ENCODE measurements at regions not wholly inside any gene's neighbourhood (a gene's known extent, or its start where the extent isn't known, plus 50 kb on each side); places are given as distances from the start of the nearest gene placed in this dataset.

DNA sequence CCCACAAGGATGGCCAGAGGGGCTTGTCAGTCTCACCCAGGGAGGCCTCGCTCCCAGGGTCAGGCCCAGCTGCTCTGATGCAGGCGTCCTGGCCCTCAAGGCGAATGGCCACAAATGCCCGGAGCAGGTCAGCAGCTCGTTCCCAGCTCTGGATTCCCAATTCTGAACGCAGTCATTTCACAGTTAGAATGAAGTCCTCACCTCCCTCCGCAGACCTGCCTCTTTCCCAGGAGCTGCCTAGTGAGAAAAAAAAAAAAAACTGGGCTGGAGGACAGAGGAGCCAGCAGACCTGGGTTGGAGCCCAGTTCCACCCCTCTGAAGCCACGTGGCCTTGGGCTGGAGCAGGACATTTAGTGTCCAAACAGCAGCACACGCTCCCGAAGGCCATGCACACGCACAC is 62.2 kb upstream of the DIO3 start:
- no peak for DNase-seq (ENCODE audit: low spot score)

DNA sequence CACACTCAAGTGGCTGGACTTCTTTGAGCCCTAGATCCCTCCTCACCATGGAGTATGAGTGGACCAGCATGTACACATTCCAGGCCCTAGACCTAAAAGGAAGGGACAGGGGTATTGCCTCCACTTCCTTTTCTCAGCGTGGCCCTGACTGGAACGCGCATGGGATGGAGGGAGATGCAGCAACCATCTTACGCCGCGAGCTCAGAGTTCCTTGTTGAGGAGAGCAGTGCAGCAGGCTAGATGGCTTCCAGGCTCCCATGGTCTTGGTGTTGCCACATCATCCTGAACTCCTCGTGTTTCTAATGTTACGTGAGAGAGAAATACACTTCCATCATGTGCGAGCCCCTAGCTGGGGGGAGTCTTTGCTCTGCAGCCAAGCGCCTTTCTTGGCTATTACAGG is 61.8 kb upstream of the DIO3 start:
- no peak for DNase-seq (ENCODE audit: low spot score)

DNA sequence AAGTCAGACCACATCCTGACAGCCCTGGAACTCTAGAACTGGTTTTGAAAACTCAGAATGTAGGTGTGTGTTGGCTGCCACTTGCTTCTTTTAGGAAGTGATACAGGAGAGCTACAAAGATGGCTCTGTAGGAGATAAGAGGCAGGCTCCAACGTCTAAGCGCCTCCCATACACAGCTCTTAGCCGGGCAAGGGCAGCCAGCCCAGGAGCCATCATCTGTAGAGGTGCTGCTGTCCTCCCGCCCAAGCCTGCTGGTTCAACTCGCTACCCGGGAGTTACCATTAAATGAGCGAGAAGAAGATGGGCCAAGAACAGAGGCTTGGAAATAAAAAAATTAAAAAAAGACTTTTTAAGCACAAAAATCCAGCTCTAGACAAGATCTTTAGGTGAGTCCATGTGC is 61.2 kb upstream of the DIO3 start:
- DNase-seq (ENCODE audit: low spot score) = no peak

DNA sequence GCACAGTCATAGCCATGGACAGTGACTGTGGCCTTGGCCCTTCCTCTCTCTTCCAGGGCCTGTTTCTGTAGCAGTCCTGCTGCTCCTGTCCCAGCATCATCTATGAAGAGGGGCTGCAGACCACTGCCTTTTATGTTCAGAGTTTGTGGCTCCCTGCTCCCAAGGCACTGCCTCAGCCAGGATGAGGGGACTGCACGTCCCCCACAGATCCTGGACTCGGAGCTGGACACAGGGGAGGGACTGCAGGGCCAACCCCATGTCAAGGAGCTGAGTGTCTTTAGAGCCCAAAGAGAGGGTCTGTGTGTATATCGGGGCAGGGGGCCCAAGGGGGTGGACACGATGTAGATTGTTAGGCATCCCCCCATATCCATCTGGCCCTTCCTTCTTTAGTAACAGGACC is 60.6 kb upstream of the DIO3 start:
- DNase-seq (ENCODE audit: low spot score) = no peak

DNA sequence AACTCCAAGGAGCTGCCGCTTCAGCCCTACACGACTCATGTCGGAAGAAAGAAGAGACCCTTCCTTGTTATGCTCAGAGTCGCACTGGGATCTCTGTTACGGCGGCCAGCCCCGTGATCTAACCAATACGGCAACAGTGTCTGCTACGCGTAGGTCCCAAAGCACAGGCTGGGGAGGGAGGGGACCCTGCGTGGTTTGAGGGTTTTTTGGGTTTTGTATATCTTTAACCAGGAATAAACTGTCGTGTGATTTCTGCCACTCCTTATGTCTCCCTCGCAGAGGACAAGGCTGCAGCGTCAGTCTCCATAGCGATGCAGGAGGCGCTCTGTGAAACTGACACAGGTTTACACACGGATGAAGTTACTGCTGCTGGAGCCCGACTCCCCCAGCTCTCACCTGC is 60.0 kb upstream of the DIO3 start:
- DNase-seq (ENCODE audit: low spot score) = no peak

DNA sequence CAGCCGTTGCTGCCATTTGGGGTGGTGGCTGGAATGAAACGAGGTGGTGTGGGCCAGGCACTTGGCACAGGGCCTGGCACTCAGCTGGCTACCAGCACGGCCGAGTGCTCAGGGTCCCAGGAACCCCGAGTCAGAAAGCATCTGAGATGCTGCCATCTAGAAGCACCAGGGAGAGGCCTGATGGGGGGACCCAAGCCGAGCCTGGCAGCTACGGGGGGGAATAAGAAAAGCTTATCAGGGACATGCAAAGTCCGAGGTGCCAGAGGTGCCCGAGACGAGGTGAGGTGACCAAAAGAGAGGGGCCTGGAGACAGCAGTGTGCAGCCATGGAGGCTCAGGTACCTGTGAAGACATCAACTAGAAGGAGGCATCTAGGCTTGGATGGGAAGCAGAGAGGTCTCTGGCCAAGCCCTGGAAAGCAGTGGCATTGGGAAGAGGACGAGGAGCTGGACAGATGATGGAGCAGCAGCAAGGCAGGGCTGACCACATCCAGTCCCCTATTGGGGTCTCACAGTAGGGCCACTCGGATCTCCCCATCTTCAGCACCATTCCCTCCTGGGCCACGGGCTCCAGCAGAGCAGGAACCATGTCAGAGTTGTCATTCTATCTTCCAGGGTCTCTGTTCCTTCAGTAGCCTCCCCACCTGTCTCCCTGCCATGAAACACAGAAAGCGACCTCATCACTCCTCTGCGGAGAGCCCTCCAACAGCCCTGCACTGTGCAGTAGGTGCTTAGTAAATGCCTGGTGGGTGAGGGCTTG is 59.3 kb upstream of the DIO3 start:
- DNase-seq (ENCODE audit: low spot score) = no peak

DNA sequence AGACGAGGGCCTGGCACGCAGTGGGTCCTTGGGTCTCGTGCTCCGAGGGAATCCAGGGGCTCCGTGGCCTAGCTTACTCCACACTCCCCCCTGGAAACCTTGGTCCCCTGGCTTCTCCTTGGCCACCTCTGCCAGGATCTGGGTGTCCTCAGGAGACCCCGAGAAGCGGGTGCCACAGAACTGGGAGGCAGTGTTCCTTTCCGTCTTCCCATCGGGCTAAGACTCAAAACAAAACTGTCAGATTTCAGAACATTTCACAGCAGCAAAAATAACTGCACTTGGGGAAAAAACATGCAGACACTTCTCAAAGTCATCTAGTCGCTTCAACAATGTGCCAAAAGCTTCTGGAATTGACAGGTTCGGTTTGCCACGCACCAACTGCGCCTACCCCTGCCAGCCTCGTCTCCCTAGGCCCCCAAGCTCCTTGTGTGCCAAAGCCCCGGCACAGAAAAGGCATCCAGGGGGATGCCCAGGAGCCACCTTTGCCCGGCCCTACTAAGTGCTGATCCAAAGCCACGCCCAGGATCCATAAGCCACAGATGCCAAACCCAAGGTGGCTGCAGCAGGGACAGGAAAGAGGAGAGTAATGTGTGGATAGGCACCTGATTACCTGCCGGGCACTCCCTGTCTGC is 58.4 kb upstream of the DIO3 start:
- no peak for DNase-seq (ENCODE audit: low spot score)

DNA sequence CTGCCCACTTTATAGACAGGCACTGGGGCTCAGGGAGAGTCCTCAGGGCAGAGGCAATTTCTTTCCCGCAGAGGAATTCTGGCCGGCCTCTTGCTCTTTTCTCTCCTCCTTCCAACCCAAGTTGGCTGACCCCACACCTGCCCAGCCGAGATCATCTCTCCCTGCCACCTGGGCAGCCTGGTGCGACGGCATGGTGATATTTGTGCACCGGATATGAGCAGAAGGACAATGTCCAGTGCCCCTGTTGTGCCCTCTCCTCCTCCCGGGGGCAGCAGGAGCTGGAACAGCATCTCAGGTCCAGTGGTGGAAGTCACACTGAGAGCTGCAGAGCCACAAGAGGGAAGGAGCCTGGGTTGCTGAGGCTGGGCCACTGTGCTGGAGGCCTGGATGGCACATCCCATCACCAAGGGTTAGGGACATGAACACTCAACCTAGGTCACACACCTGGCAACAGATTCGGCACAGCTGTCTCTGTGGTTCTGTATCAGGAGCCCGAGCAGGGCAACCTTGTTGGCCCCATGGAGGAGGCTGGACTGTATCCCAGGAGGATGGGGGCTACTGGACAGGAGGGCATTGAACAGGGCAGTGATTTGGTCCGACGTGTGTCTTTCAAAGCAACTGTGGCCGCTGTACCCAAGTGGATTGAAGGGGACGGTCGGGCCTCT is 57.7 kb upstream of the DIO3 start:
- no peak for DNase-seq (ENCODE audit: low spot score)

DNA sequence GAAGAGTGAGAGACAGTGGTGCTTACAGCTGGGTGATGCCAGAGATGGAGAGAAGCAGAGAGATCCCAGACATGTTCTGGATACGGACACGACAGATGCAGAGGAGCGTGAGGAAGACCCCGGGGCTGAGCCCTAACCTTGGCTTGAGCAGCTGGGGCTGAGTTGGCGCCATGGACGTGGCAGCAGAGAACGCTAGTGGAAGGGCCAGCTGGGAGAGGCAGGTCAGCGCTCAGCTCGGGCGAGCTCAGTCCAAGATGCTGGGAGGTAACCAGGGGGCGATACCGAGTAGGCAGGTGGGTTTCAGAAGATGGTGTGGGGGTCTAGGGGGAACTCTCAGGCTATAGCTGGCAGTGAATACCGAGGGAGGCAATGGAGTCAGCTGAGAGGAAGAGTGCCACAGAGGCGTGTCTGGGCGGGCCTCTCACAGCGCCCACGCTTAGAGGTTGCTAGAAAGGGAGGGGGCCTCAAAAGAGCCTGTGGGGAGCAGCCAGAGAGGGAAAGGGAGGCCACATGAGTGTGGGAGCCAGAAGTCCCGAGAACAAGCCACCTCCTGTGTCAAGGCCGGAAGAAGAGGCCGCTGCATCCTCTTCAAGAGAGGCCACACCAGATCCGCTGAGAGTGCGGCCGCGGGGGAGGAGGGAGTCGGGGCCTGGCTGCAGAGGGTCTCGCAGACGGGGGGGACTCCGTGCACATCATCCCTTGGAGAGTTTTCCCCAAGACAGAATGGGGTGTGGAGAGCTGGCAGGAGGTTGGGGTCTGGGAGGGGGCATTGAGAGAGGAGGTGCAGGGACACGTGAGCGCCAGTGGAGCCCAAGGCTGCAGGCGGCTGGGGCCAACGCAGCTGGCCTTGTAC is 57.0 kb upstream of the DIO3 start:
- DNase-seq (ENCODE audit: low spot score) = no peak

DNA sequence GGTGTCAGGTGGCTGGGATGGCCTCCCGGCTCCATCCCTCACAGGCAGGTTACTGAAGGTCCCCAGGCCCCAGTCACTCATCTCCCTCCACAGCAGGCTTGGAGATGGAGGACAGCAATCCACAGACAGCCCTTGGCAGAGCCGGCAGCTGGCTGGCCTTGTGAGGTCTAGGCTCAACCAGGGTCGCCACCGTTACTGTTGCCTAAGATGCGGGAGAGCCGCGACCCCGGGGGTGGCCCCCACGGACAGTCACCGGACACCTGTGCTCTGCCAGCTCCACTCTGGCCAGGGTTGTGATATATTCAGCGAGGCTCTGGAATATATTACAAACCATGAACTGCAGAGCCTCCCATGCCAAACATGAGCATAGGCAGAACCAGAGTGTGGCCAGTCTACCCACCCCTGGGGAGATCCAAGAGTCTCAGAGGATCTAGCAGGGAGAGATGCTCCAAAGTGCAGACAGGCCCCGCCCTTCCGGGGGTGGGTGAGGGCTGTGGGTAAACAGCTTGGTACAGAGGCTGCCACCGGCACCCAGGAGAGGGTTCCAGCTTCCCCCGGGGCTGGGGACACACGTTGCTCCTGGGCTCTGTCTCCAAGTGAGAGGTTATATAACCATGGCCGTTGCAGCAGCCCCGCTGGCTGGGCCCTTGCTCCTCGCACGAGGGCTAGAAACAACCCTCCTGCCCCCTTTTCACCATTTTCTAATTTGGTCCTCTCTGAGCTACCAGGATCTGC is 55.9 kb upstream of the DIO3 start:
- no peak for DNase-seq (ENCODE audit: low spot score)

DNA sequence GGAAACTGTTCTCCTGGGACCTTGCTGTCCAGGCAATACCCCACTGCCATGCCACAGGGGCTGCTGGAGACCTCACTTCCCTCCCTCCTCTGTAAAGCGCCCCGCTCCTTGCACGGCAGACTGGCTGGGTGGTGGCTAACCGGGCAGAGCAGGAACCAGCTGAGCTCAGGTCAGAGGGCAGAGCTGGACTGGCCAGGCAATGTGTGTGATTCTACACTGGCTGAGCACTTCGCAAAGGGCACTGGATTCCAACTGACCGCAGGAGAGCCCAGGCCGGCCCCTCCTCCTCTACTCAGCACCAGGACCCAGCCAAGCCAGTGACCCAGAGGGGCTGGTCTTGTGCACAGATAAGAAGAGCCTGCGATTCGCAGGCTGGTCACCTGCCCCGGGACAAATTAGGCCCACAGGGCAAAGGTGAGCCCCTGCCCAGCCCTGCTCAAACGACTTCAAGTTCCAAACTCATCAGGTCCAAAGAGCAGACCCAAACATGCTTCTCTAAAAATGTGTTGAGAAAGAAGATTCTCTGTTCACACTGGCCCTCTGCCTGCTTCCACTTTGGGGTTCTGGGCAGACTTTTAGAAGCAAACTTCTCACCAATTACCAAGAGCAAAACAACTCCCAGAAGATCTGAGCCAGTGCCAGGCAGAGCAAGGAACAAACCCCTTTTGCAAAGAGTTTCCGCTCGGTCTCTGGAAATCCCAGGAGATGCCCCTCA is 54.9 kb upstream of the DIO3 start:
- DNase-seq (ENCODE audit: low spot score) = no peak

DNA sequence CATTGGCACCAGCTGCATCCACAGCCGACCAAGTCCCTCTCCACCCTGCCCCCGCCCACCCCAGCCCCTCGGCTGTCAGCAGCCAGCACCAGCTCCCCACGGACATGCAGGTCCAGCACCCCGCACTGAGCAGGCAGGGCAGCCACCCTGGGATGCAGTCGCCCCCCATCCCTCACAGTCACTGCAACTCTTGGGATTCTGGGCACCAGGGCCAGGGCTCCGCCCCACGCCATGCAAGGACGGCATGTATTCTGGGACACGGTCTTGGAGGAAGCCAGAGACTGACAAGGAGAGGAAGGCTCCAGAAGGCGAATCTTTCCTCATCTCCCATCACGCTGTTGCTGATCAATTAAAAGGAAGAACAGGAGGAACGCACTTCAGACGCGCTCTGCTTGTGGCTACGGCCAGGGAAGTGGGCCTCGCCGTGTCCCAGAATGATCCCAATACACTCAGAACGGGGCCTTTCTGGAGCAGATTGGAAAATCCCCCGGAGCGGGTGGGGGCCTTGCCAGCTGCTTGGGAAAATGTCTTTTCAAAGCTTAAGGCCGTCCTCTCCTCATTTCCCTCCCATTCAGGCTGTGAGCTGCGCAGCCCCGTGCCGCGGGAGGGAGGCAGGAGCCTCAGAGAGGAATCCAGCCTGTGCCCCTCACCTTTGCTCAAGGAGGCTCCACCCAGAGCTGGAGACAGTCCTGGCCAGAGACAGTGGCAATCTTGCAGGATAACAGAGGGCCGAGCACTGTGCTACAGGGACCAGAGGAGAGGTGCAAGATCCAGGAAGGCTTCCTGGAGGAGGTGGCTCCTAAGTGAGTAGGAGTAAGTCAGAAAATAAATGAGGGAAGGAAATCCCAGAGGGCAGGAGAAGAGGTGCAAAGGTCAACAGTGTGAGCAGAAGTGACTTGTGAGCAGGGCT is 54.1 kb upstream of the DIO3 start:
- no peak for DNase-seq (ENCODE audit: low spot score)

DNA sequence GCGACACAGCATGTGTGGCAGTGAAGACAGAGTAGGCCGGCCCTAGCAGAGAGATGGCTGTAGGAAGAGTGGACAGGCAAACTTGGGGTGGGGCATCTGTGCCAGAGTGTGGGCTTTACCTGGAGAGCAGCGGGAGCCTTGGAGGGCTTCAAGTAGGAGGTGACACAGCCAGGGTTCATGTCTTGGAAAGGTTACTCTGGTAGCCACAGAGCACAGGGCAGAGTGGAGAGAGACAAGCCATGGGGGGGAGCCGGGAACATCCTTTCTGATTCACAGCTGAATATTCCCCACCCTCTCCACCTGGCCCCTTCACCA is 53.5 kb upstream of the DIO3 start:
- DNase-seq (ENCODE audit: low spot score) = no peak

DNA sequence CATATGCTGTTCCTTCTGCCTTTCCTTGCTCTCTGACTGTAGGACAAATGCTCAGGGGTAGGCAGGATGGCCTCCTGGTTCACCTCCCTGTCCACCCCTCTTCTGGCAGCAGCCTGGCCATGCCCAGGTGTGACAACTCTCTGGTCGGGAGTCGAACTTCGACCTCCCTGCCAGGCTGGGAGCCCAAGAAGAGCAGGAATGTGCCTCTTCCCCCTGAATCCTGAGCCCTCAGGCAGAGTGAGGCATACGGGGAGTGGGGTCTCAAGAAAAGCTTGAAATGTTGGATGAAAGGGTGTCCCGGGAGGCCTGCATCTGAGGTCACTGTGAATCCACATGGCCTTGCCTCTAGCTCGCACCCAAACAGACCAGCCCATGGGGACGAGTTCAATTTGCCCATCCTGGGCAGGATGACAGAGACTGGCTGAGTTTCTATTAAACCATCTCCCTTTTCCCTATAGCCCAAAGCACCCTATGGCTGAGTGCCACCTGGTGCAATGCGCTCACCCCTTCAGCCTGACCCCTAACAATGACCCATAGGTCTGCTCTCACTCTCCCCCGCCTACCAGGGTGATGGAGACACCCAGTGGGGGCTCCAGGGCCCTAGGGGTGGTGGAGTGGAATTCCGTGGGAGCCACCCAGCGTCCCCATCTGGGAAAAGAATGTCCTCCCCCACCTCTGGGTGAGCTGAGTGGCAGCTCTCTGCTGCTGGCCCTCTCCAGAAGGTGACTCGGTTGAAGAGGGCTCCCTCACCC is 52.9 kb upstream of the DIO3 start:
- DNase-seq (ENCODE audit: low spot score) = no peak

DNA sequence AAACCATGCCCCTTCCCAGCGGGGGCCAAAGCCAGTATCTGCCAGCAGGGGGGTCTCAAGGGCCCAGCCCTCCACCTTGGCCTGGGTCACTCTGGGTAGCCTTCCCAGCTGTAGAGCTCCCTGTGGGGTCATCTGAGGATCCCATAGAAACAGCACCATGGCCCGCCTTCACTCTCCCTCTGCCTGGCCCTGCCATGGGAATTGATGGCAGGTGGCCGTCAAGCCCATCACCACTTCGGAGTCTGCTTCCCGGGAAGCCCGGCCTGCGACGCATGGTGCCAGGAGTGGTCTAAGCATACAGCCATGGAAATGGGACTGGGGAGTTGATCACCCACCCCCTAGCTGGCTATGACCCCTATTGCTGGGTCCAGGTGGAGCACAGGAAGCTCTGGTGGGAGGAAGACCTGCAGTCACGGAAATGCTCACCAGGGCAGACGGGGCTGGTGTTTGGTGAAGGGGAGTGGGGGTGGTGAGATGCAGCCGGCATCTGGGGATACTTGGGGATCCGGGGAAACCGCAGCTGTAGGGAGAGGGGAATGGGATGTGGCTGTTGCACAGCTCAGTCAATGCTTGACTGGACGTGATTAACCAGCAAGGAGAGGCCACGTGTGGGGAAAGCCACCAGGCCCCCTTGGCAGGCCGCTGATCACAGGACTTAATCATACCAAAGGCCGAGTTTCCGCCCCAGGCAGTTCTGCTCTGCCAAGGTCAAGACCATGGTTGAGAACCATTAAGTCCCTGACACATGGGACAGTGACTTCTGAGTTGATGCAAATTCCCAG is 52.2 kb upstream of the DIO3 start:
- DNase-seq (ENCODE audit: low spot score) = no peak

DNA sequence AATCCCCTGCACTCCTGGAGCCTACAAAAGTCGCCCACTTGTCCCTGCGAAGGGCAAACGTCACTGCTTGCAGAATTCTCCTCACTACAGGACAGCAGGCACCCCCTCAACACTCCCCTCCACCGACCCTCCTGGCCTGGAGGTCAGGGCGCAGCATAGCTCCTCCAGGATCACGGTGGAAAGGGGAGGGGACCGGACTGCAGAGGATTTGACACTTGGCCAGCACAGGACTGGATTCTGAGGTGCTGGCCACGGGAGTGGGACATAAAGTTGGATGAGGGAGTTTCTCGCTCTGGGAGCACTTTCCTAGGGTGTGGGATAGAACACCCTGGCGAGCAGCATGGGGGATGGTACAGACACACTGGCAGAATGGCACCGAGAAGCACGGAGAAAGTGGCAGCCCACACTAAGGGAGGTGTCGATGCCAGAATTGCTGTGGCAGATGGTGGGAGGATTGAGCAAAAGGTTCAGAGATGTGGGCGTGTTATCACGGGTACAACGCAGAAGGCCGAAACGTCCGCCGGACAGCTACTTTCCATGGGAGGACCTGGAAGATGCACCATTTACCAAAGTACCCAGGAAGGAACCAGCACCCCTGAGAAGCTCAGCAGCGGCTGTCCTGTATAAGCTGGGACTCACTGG is 51.4 kb upstream of the DIO3 start:
- no peak for DNase-seq (ENCODE audit: low spot score)

DNA sequence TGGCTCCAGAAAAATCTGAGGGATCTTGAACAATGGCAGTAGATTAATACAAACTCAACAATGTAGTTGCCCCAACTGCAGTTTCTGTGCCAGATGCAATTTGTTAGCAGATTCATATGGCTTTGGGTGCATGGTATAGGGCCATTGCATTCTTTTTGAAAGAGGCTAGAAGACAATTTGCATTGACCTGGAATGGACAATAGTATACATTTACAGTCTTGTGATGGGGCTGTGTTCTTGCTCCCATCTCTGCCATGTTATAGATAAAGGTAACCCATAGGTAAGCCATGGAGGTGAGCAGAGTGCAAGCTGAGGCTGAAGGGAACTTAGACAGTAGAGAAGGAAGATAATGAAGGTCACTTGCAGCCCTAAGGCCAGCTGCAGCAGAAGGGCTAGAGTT is 50.1 kb upstream of the DIO3 start:
- DNase-seq (ENCODE audit: low spot score) = no peak
